Fibroblast of lung (primary cell): ENCODE measurements at regions not wholly inside any gene's neighbourhood (a gene's known extent, or its start where the extent isn't known, plus 50 kb on each side); places are given as distances from the start of the nearest gene placed in this dataset.

Experiments
- EZH2 ChIP-seq: IDR thresholded peaks from 2 replicates; pipeline ENCODE4 v1.5.1; 2012; ENCODE audit warnings: low read length, control low read depth, mild to moderate bottlenecking; ENCODE audit errors: missing control alignments
- TF ChIP-seq, protein P1 (sequence below), 2 donors: IDR thresholded peaks in 1 of 2; conservative IDR thresholded peaks in 1 of 2; 1 replicate in 1 of 2; 2 replicates in 1 of 2; pipeline ENCODE4 v1.5.1; 2011 to 2012; ENCODE audit warnings: low read length in 2 of 2, control low read depth in 1 of 2, inconsistent platforms in 1 of 2, low read depth in 1 of 2, mild to moderate bottlenecking in 1 of 2

DNA sequence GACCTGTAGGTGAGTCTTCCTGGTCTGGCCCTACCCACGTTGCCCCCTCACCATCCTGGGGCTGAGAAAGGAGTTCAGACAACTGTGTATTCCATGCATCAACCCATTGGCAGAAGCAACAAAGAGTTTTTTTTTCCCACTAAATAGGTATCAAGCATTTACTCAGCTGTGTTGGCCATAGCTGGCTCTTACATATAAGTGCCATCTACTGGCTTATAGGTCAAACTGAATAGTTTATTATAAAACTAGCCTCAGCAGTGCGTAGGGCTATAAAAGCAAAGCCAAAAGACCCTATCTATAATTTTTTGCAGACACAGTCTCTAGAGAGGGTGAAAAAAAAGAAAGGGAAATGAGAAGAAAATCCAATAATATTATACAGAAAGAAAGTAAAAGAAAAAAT lies 765.2 kb upstream of the MGAT4C start:
- TF ChIP-seq, protein P1, sequence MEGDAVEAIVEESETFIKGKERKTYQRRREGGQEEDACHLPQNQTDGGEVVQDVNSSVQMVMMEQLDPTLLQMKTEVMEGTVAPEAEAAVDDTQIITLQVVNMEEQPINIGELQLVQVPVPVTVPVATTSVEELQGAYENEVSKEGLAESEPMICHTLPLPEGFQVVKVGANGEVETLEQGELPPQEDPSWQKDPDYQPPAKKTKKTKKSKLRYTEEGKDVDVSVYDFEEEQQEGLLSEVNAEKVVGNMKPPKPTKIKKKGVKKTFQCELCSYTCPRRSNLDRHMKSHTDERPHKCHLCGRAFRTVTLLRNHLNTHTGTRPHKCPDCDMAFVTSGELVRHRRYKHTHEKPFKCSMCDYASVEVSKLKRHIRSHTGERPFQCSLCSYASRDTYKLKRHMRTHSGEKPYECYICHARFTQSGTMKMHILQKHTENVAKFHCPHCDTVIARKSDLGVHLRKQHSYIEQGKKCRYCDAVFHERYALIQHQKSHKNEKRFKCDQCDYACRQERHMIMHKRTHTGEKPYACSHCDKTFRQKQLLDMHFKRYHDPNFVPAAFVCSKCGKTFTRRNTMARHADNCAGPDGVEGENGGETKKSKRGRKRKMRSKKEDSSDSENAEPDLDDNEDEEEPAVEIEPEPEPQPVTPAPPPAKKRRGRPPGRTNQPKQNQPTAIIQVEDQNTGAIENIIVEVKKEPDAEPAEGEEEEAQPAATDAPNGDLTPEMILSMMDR (conservative IDR thresholded peaks at IDR 0.05 in 1 of 2, IDR thresholded peaks at IDR 0.05 in 1 of 2; ENCODE audit: low read depth in 1 of 2, low read length in 2 of 2) = no peak
- TF ChIP-seq EZH2 = no peak
